Testis (tissue), 2 donors: ENCODE measurements at regions not wholly inside any gene's neighbourhood (a gene's known extent, or its start where the extent isn't known, plus 50 kb on each side); places are given as distances from the start of the nearest gene placed in this dataset.

Experiments
- CTCF ChIP-seq, 3 experiments: fragments of 450-650 bp in 2 of 3; fragments of 200-600 bp in 1 of 3; sonication (generic) in 1 of 3; IDR thresholded peaks; one replicate each; pipeline ENCODE4 v1.5.1; 2016 to 2019; ENCODE audit warnings: antibody characterized with exemption in 3 of 3, mild to moderate bottlenecking in 2 of 3, moderate library complexity in 1 of 3
- POLR2A ChIP-seq: fragments of 450-650 bp; IDR thresholded peaks from one replicate; pipeline ENCODE4 v1.6.1; 2017; ENCODE audit warnings: antibody characterized with exemption, mild to moderate bottlenecking, moderate library complexity

DNA sequence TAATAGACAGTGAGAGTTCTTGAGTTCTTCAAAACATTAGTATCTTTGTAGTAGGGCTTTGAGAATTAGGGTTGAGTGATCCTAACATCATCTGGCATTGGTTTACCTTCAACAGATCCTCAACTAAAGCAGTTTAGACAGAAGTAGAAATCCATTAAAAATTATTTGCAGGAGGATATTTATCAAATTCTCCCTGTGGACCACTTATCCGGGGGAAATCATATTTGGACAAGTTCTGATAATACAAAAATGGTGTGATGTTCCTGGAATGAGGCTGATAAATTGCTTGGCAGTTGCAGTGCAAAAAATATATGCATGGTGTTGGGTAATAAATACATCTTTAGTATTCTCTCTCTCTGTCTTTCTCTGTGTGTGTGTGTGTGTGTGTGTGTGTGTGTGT, 115.1 kb upstream of the CHODL start:
- TF ChIP-seq CTCF (IDR thresholded peaks at IDR 0.05) (no peak), POLR2A (no peak)
